ENCODE measurements at regions not wholly inside any gene's neighbourhood (a gene's known extent, or its start where the extent isn't known, plus 50 kb on each side); places are given as distances from the start of the nearest gene placed in this dataset.

GRCh38 chr1:69070660-69071373, 496.9 kb upstream of the LRRC7 start:
- Histone ChIP-seq H3K4me3 (ENCODE audit: low read length) (no peak overlapping the region), H3K9me3 (ENCODE audit: control insufficient read depth, low read length) (peaks cover 5% of the 10 kb centered on the region), H3K27ac (ENCODE audit: low read depth, low read length) (no peak overlapping the region), H3K9ac (ENCODE audit: extremely low read depth, low read length, poor library complexity, severe bottlenecking) (no peak overlapping the region), H3K4me1 (ENCODE audit: control insufficient read depth, insufficient read depth, low read length) (no peaks in the 10 kb centered on the region), H3K27me3 (ENCODE audit: control insufficient read depth, insufficient read depth, low read length, poor library complexity, severe bottlenecking) (no peaks in the 10 kb centered on the region), H3K36me3 (ENCODE audit: control insufficient read depth, insufficient read depth, low read length) (no peaks in the 10 kb centered on the region)
- Mint-ChIP-seq H3K9me3 (peaks cover 28% of the 10 kb centered on the region), H3K27ac (no peak overlapping the region), H3K27me3 (ENCODE audit: insufficient read depth) (peaks cover 3% of the 10 kb centered on the region), H3K36me3 (ENCODE audit: low read depth) (peaks cover 5% of the 10 kb centered on the region), H3K4me1 (peaks cover 26% of the 10 kb centered on the region), H3K4me3 (no peak overlapping the region)
- TF ChIP-seq CTCF (conservative IDR thresholded peaks at IDR 0.05) = no peak
- 89 to 100% methylated on average over 3 to 7 of the region's 7 CpGs for WGBS, 2 experiments (ENCODE audit: insufficient coverage in 1 of 2, insufficient read length in 1 of 2)
- DNase-seq = no peak

- Histone ChIP-seq H3K27me3 (ENCODE audit: control insufficient read depth, insufficient read depth, low read length, poor library complexity, severe bottlenecking) (no peaks in the 10 kb centered on the region), H3K36me3 (ENCODE audit: control insufficient read depth, insufficient read depth, low read length) (no peaks in the 10 kb centered on the region), H3K4me1 (ENCODE audit: control insufficient read depth, insufficient read depth, low read length) (peaks cover 2% of the 10 kb centered on the region), H3K27ac (ENCODE audit: low read depth, low read length) (no peak overlapping the region), H3K9me3 (ENCODE audit: control insufficient read depth, low read length) (peaks cover 5% of the 10 kb centered on the region), H3K9ac (ENCODE audit: extremely low read depth, low read length, poor library complexity, severe bottlenecking) (no peak overlapping the region), H3K4me3 (ENCODE audit: low read length) (no peak overlapping the region)
- peak; percentile 51 for DNase-seq
- Mint-ChIP-seq H3K27ac (no peak overlapping the region), H3K27me3 (ENCODE audit: insufficient read depth) (peaks cover 3% of the 10 kb centered on the region), H3K9me3 (peaks cover 28% of the 10 kb centered on the region), H3K4me1 (peaks cover 32% of the 10 kb centered on the region), H3K36me3 (ENCODE audit: low read depth) (peaks cover 5% of the 10 kb centered on the region), H3K4me3 (no peak overlapping the region)
- TF ChIP-seq CTCF (conservative IDR thresholded peaks at IDR 0.05) = peak; percentile 44
- WGBS, 2 experiments (ENCODE audit: insufficient coverage in 1 of 2, insufficient read length in 1 of 2) = 96 to 100% methylated on average over 1 to 2 of the region's 2 CpGs
These were observed 494.5 kb upstream of the LRRC7 start for GRCh38 chr1:69073176-69073575.

GRCh38 chr1:69076631-69077030, 491.1 kb upstream of the LRRC7 start:
- H3K9me3 Mint-ChIP-seq = peaks cover 25% of the 10 kb centered on the region
- peaks cover 5% of the 10 kb centered on the region for H3K36me3 Mint-ChIP-seq (ENCODE audit: low read depth)
- Histone ChIP-seq H3K27ac (ENCODE audit: low read depth, low read length) (no peak overlapping the region), H3K9ac (ENCODE audit: extremely low read depth, low read length, poor library complexity, severe bottlenecking) (no peak overlapping the region), H3K4me1 (ENCODE audit: control insufficient read depth, insufficient read depth, low read length) (peaks cover 2% of the 10 kb centered on the region), H3K4me3 (ENCODE audit: low read length) (no peak overlapping the region), H3K36me3 (ENCODE audit: control insufficient read depth, insufficient read depth, low read length) (no peaks in the 10 kb centered on the region), H3K27me3 (ENCODE audit: control insufficient read depth, insufficient read depth, low read length, poor library complexity, severe bottlenecking) (no peaks in the 10 kb centered on the region), H3K9me3 (ENCODE audit: control insufficient read depth, low read length) (peaks cover 5% of the 10 kb centered on the region)
- no peak overlapping the region for H3K4me3 Mint-ChIP-seq
- peaks cover 3% of the 10 kb centered on the region for H3K27me3 Mint-ChIP-seq (ENCODE audit: insufficient read depth)
- H3K27ac Mint-ChIP-seq = no peak overlapping the region
- WGBS, 2 experiments (ENCODE audit: insufficient coverage in 1 of 2, insufficient read length in 1 of 2) = 61 to 67% methylated on average over 2 to 3 of the region's 3 CpGs
- no peak for DNase-seq
- no peak for TF ChIP-seq CTCF (conservative IDR thresholded peaks at IDR 0.05)
- H3K4me1 Mint-ChIP-seq = peaks cover 26% of the 10 kb centered on the region

All from endodermal cell (in vitro differentiated cells).